AG04450 (cell line): ENCODE measurements at regions not wholly inside any gene's neighbourhood (a gene's known extent, or its start where the extent isn't known, plus 50 kb on each side); places are given as distances from the start of the nearest gene placed in this dataset.

Source experiments
- CTCF ChIA-PET: fragments of 300-600, 350-600 bp; formaldehyde crosslinking; extraction: SDS; loops from one replicate; lab custom pipeline; 2022; ENCODE audit warnings: antibody characterized with exemption, inconsistent platforms; lab: Charles Lee
- POLR2A ChIA-PET: fragments of 350-600 bp; formaldehyde crosslinking; extraction: SDS; loops from one replicate; lab custom pipeline; 2021; ENCODE audit warnings: antibody characterized with exemption, inconsistent platforms; lab: Yijun Ruan, JAX
- DNase-seq: peaks from one replicate; pipeline ENCODE4 v3.0.0-alpha.2; 2011; ENCODE audit warnings: low read depth, low spot score
- H3K27ac ChIP-seq: one replicate; pipeline ENCODE4 v1.5.1; 2012; ENCODE audit warnings: low read depth, low read length, control low read depth
- H3K27me3 ChIP-seq: one replicate; pipeline ENCODE4 v1.6.0; 2012; ENCODE audit warnings: low read length; ENCODE audit not compliant: control insufficient read depth, insufficient read depth
- H3K4me3 ChIP-seq: 2 replicates; pipeline ENCODE4 v1.5.1; 2011; ENCODE audit warnings: mild to moderate bottlenecking, low read depth, low read length, control low read depth
- H3K9me3 ChIP-seq: 2 replicates; pipeline ENCODE4 v1.5.1; 2012; ENCODE audit warnings: low read length; ENCODE audit not compliant: control insufficient read depth, insufficient read depth
- TF ChIP-seq, protein P1 (sequence below): IDR thresholded peaks from 2 replicates; pipeline ENCODE4 v1.5.1; 2011; ENCODE audit warnings: low read depth, low read length, control low read depth, inconsistent platforms

DNA sequence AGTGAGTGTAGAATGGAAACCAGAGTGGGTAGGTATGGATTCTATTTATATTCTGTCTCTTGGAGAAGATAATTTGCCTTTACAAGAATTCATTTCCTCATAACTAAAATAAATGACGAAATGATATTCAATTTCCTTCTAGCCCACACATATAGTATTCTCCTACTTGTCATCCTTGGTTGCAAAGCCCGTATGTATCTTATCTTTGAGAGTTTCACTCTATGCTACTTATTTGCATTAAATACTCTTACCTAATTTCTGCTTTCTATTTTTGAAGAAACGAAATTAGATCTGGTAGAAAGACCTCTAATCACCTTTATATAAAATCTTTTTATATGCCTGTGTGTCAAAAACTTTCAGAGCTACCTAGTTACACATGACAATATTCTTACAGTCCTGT is 457.7 kb downstream of the NKX6-1 start:
- Histone ChIP-seq H3K27me3 (no peaks in the 10 kb centered on the region), H3K4me3 (no peak overlapping the region), H3K27ac (no peak overlapping the region), H3K9me3 (no peaks in the 10 kb centered on the region)
- ChIA-PET CTCF (no interaction called here), POLR2A (no interaction called here)
- TF ChIP-seq, protein P1, sequence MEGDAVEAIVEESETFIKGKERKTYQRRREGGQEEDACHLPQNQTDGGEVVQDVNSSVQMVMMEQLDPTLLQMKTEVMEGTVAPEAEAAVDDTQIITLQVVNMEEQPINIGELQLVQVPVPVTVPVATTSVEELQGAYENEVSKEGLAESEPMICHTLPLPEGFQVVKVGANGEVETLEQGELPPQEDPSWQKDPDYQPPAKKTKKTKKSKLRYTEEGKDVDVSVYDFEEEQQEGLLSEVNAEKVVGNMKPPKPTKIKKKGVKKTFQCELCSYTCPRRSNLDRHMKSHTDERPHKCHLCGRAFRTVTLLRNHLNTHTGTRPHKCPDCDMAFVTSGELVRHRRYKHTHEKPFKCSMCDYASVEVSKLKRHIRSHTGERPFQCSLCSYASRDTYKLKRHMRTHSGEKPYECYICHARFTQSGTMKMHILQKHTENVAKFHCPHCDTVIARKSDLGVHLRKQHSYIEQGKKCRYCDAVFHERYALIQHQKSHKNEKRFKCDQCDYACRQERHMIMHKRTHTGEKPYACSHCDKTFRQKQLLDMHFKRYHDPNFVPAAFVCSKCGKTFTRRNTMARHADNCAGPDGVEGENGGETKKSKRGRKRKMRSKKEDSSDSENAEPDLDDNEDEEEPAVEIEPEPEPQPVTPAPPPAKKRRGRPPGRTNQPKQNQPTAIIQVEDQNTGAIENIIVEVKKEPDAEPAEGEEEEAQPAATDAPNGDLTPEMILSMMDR: no peak
- no peak for DNase-seq

DNA sequence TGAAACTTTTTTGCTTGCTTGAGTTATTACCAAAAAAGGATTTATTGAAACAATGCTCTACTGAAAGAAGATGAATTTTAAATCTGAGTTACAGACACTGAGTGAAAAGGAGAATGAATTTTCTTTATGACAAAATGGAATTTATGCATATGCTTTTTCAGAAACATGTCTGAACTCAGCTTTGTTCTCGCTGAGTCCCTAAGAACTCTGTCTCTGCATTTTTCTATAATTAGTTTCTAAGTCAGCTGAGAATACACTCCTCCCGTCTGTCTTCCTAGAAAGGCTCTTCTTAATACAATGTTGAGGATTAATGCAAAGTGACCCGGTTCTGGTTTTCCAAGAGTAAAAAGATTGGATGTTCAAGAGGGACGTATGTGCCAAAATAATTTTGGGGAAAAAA is 463.5 kb downstream of the NKX6-1 start:
- H3K9me3 ChIP-seq: no peaks in the 10 kb centered on the region
- ChIA-PET CTCF (no interaction called here), POLR2A (no interaction called here)
- H3K4me3 ChIP-seq: no peak overlapping the region
- H3K27ac ChIP-seq: no peak overlapping the region
- TF ChIP-seq, protein P1: no peak
- no peaks in the 10 kb centered on the region for H3K27me3 ChIP-seq
- no peak for DNase-seq

DNA sequence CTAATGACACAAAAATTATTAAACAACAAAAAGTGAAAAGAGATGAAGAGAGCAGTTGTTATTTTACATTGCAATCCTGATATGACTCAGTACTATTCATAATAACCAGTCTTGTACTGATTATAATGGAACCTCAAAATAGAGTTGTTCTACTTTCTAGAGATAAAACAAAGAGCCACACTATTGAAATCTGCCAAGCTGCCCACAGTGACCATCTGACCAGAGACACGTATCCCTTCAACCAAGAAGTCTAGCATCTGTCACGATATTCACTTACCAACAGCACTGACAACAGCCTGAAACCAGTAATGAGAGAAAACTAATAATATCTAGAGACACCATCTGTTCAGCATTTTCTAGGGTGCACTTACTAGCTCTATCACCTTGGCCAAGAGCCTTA is 466.7 kb downstream of the NKX6-1 start:
- Histone ChIP-seq H3K27me3 (no peaks in the 10 kb centered on the region), H3K4me3 (no peak overlapping the region), H3K9me3 (no peaks in the 10 kb centered on the region), H3K27ac (no peak overlapping the region)
- TF ChIP-seq, protein P1: no peak
- DNase-seq: no peak
- ChIA-PET POLR2A (no interaction called here), CTCF (no interaction called here)

DNA sequence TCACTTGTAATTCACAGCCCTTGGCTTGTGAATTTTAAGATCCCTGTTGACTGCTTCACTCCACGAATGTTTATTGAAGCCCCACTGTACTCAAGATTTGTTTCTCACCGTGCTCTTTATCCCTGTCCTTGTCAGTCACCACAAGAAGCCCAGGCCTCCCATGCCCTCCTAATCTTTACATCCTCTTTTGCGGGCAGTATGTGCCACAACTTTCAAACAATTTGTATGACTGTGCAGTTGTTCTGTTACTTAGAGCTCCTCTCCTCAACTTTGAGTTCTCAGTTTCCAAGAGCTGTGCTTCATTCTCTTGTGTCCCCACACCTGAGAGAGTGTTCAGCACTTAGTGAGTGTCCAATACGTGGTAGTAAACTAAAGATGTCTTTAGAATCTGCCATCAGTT is 467.7 kb downstream of the NKX6-1 start:
- DNase-seq: no peak
- CTCF ChIA-PET: no interaction called here
- Histone ChIP-seq H3K27ac (no peak overlapping the region), H3K27me3 (no peaks in the 10 kb centered on the region), H3K9me3 (no peaks in the 10 kb centered on the region), H3K4me3 (no peak overlapping the region)
- POLR2A ChIA-PET: no interaction called here
- TF ChIP-seq, protein P1: no peak

DNA sequence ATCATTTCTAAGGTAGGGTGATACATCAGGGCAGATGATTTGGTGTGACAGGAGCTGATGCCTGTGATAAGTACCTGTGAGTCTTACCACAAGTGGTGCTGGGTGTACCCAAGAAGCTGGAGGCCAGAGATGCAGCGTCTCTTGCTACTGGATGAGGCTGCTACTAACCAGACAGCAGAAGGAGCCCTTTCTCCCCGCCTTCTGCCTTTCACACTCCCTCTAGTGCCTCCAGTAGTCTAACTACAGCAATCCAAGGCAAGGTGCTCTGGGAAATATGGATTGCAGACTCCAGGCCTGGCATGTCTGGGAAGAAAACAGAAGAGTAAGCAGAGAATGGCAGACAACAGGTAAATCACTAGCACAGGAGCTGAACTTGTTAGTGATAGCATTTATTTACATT is 470.8 kb downstream of the NKX6-1 start:
- TF ChIP-seq, protein P1: no peak
- H3K9me3 ChIP-seq: no peaks in the 10 kb centered on the region
- no peak overlapping the region for H3K4me3 ChIP-seq
- no peak overlapping the region for H3K27ac ChIP-seq
- DNase-seq: no peak
- no peaks in the 10 kb centered on the region for H3K27me3 ChIP-seq
- CTCF ChIA-PET: no interaction called here
- POLR2A ChIA-PET: no interaction called here
